ENCODE measurements at regions not wholly inside any gene's neighbourhood (a gene's known extent, or its start where the extent isn't known, plus 50 kb on each side); places are given as distances from the start of the nearest gene placed in this dataset.

- intact Hi-C loops (cut with DNase I), result no loop called here
- H3K4me3 ChIP-seq (ENCODE audit: low read length in 3 of 3), result no peak overlapping the region
- TF ChIP-seq, protein P1, sequence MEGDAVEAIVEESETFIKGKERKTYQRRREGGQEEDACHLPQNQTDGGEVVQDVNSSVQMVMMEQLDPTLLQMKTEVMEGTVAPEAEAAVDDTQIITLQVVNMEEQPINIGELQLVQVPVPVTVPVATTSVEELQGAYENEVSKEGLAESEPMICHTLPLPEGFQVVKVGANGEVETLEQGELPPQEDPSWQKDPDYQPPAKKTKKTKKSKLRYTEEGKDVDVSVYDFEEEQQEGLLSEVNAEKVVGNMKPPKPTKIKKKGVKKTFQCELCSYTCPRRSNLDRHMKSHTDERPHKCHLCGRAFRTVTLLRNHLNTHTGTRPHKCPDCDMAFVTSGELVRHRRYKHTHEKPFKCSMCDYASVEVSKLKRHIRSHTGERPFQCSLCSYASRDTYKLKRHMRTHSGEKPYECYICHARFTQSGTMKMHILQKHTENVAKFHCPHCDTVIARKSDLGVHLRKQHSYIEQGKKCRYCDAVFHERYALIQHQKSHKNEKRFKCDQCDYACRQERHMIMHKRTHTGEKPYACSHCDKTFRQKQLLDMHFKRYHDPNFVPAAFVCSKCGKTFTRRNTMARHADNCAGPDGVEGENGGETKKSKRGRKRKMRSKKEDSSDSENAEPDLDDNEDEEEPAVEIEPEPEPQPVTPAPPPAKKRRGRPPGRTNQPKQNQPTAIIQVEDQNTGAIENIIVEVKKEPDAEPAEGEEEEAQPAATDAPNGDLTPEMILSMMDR (IDR thresholded peaks at IDR 0.05; ENCODE audit: borderline replicate concordance, extremely low read depth, insufficient read depth), result no peak
- H3K27ac ChIP-seq (ENCODE audit: low read depth in 2 of 2, low read length in 2 of 2), result no peak overlapping the region
- no peak for DNase-seq
- FAIRE-seq, result no peak
- no peak overlapping the region for H3K9ac ChIP-seq (ENCODE audit: low read length in 3 of 3)
- H3K4me1 ChIP-seq (ENCODE audit: control insufficient read depth in 2 of 3, insufficient read depth in 2 of 3, low read depth in 1 of 3, low read length in 3 of 3), result peaks cover 0 to 2% (median 0%) of the 10 kb centered on the region in 3 donors
- H3K27me3 ChIP-seq (ENCODE audit: control insufficient read depth, insufficient read depth, low read length), result no peaks in the 10 kb centered on the region
- H3K9me3 ChIP-seq (ENCODE audit: control insufficient read depth in 2 of 3, insufficient read depth in 1 of 3, low read length in 3 of 3), result no peaks in the 10 kb centered on the region
- H3K36me3 ChIP-seq (ENCODE audit: control insufficient read depth in 2 of 3, insufficient read depth in 3 of 3, low read length in 3 of 3), result no peaks in the 10 kb centered on the region
These were observed 136.1 kb upstream of the FRMD6 start for GRCh38 chr14:51515611-51516010.

DNA sequence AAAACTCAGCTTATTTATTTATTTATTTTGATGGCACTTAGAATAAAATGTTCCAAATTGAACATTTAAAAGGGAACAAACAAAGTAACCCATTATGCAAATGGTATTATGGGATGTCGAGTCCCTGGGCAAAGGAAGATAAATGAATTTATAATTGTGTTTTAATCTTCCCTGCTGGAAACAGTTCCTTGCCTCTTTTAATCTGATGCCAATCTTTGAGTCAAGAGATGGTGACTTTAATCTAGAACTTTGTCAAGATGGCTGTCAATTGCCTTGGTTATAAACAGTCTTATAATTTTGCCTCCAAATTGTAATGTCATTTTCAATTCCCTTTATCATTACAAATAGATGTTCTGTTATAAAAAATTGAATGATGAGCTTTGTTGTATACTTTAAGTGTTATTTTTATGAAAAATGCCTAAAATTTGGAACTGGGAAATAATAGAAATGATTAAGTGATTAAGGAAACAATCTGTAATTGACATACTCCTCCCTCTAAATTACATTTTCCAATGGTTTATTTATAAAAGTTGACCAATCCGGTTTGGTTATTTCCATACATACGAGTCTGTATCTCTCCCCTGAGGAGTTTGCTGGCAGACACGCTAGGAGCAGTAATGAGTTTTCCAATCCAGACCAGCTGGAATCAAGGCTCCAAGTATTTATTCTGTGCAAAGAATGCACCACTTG lies 134.9 kb upstream of the FRMD6 start:
- peak in 2 of 5 donors; percentile 17 to 68 for DNase-seq
- H3K27ac ChIP-seq (ENCODE audit: low read depth in 2 of 2, low read length in 2 of 2), result no peak overlapping the region

GRCh38 chr14:51518280-51518679 lies 133.4 kb upstream of the FRMD6 start:
- no peak for DNase-seq
- FAIRE-seq, result no peak
- TF ChIP-seq, protein P1 (IDR thresholded peaks at IDR 0.05; ENCODE audit: borderline replicate concordance, extremely low read depth, insufficient read depth), result no peak
- H3K4me1 ChIP-seq (ENCODE audit: control insufficient read depth in 2 of 3, insufficient read depth in 2 of 3, low read depth in 1 of 3, low read length in 3 of 3), result no peaks in the 10 kb centered on the region
- H3K27ac ChIP-seq (ENCODE audit: low read depth in 2 of 2, low read length in 2 of 2), result no peak overlapping the region
- intact Hi-C loops (cut with DNase I), result no loop called here
- no peaks in the 10 kb centered on the region for H3K36me3 ChIP-seq (ENCODE audit: control insufficient read depth in 2 of 3, insufficient read depth in 3 of 3, low read length in 3 of 3)
- no peak overlapping the region for H3K9ac ChIP-seq (ENCODE audit: low read length in 3 of 3)
- H3K4me3 ChIP-seq (ENCODE audit: low read length in 3 of 3), result no peak overlapping the region
- H3K27me3 ChIP-seq (ENCODE audit: control insufficient read depth, insufficient read depth, low read length), result no peaks in the 10 kb centered on the region
- no peaks in the 10 kb centered on the region for H3K9me3 ChIP-seq (ENCODE audit: control insufficient read depth in 2 of 3, insufficient read depth in 1 of 3, low read length in 3 of 3)

More for the DNA sequence above, 134.9 kb upstream of the FRMD6 start:
- no peak overlapping the region for H3K9ac ChIP-seq (ENCODE audit: low read length in 3 of 3)
- H3K4me1 ChIP-seq (ENCODE audit: control insufficient read depth in 2 of 3, insufficient read depth in 2 of 3, low read depth in 1 of 3, low read length in 3 of 3), result peaks cover 0 to 2% (median 0%) of the 10 kb centered on the region in 3 donors
- H3K4me3 ChIP-seq (ENCODE audit: low read length in 3 of 3), result no peak overlapping the region
- no peak for FAIRE-seq
- H3K9me3 ChIP-seq (ENCODE audit: control insufficient read depth in 2 of 3, insufficient read depth in 1 of 3, low read length in 3 of 3), result no peaks in the 10 kb centered on the region
- no peaks in the 10 kb centered on the region for H3K36me3 ChIP-seq (ENCODE audit: control insufficient read depth in 2 of 3, insufficient read depth in 3 of 3, low read length in 3 of 3)
- TF ChIP-seq, protein P1 (IDR thresholded peaks at IDR 0.05; ENCODE audit: borderline replicate concordance, extremely low read depth, insufficient read depth), result no peak
- intact Hi-C loops (cut with DNase I), result no loop called here
- H3K27me3 ChIP-seq (ENCODE audit: control insufficient read depth, insufficient read depth, low read length), result no peaks in the 10 kb centered on the region

DNA sequence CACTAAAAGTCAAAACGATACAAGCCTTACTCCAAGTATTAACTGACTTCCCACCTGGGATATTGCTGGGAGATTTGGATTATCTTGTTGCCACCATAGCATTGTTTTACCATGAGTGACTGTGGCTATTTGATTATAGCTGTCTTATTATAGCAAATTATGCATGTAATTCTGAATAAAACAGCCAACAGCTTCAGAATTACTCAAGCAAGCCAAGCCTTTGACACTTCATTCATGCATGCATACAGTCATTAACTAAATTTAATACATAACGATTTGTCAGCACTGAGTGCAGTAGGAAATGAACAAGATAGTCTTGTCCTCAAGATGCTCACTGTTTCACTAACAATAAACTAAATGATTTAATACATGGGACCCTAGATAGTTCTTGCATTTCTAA lies 133.0 kb upstream of the FRMD6 start:
- no peaks in the 10 kb centered on the region for H3K27me3 ChIP-seq (ENCODE audit: control insufficient read depth, insufficient read depth, low read length)
- no peak overlapping the region for H3K4me3 ChIP-seq (ENCODE audit: low read length in 3 of 3)
- H3K36me3 ChIP-seq (ENCODE audit: control insufficient read depth in 2 of 3, insufficient read depth in 3 of 3, low read length in 3 of 3), result no peaks in the 10 kb centered on the region
- H3K9me3 ChIP-seq (ENCODE audit: control insufficient read depth in 2 of 3, insufficient read depth in 1 of 3, low read length in 3 of 3), result no peaks in the 10 kb centered on the region
- H3K27ac ChIP-seq (ENCODE audit: low read depth in 2 of 2, low read length in 2 of 2), result no peak overlapping the region
- intact Hi-C loops (cut with DNase I), result no loop called here
- FAIRE-seq (no peak), DNase-seq (no peak)
- H3K4me1 ChIP-seq (ENCODE audit: control insufficient read depth in 2 of 3, insufficient read depth in 2 of 3, low read depth in 1 of 3, low read length in 3 of 3), result no peaks in the 10 kb centered on the region
- TF ChIP-seq, protein P1 (IDR thresholded peaks at IDR 0.05; ENCODE audit: borderline replicate concordance, extremely low read depth, insufficient read depth), result no peak
- H3K9ac ChIP-seq (ENCODE audit: low read length in 3 of 3), result no peak overlapping the region

All from kidney (tissue), 13 donors.